Transverse colon (tissue), 4 donors: ENCODE measurements at regions not wholly inside any gene's neighbourhood (a gene's known extent, or its start where the extent isn't known, plus 50 kb on each side); places are given as distances from the start of the nearest gene placed in this dataset.

Experiments
- DNase-seq: peaks from one replicate; pipeline ENCODE4 v3.0.0-alpha.2; 2019
- H3K27ac ChIP-seq, 4 donors: fragments of 200-600 bp; sonication (generic); 2 replicates each; pipeline ENCODE4 v1.5.1; 2016 to 2018; ENCODE audit warnings: inconsistent platforms in 4 of 4
- H3K27me3 ChIP-seq: fragments of 200-600 bp; sonication (generic); 2 replicates; pipeline ENCODE4 v1.5.1; 2017; ENCODE audit warnings: inconsistent platforms
- H3K36me3 ChIP-seq, 4 donors: fragments of 200-600 bp; sonication (generic); 2 replicates each; pipeline ENCODE4 v1.5.1; 2017 to 2019; ENCODE audit warnings: inconsistent platforms in 4 of 4
- H3K4me1 ChIP-seq, 4 donors: fragments of 200-600 bp; sonication (generic); 2 replicates each; pipeline ENCODE4 v1.5.1; 2017 to 2020; ENCODE audit warnings: inconsistent platforms in 4 of 4
- H3K4me3 ChIP-seq, 4 donors: fragments of 200-600 bp; sonication (generic); 1 replicate in 1 of 4; 2 replicates in 3 of 4; pipeline versions ENCODE4 v1.5.1 to v1.6.1; 2017 to 2019; ENCODE audit warnings: inconsistent platforms in 4 of 4
- H3K9me3 ChIP-seq, 2 donors: fragments of 200-600 bp; sonication (generic); 2 replicates each; pipeline ENCODE4 v1.5.1; 2017 to 2019; ENCODE audit warnings: inconsistent platforms in 2 of 2
- CTCF ChIP-seq, 5 experiments: fragments of 200-600 bp in 3 of 5; fragments of 450-650 bp in 2 of 5; sonication (generic) in 3 of 5; IDR thresholded peaks; 1 replicate in 2 of 5; 2 replicates in 3 of 5; pipeline ENCODE4 v1.5.1; 2016 to 2017; ENCODE audit warnings: antibody characterized with exemption in 5 of 5, inconsistent platforms in 3 of 5, mild to moderate bottlenecking in 2 of 5, moderate library complexity in 1 of 5
- EP300 ChIP-seq: sonication (generic); formaldehyde crosslinking; IDR thresholded peaks from one replicate; pipeline ENCODE4 v1.6.1; 2017; ENCODE audit warnings: antibody characterized with exemption, low read depth
- POLR2A ChIP-seq: fragments of 450-650 bp; IDR thresholded peaks from one replicate; pipeline ENCODE4 v1.6.1; 2016; ENCODE audit warnings: antibody characterized with exemption, mild to moderate bottlenecking, moderate library complexity
- POLR2AphosphoS5 ChIP-seq, 3 donors: sonication (generic); formaldehyde crosslinking; IDR thresholded peaks; one replicate each; pipeline ENCODE4 v1.6.1; 2016; ENCODE audit warnings: antibody characterized with exemption in 3 of 3
- WGBS, 2 donors: methylation state at CpG; one replicate each; pipeline ENCODE4 v1.1.5; 2018; ENCODE audit warnings: low coverage in 1 of 2; 5-methylcytosine and 5-hydroxymethylcytosine counted together
- in situ Hi-C, 4 donors: fragments of 200-750 bp; cut with MboI; loops; one replicate each; pipeline versions ENCODE4 v1.15.0 to v1.15.1; 2017; ENCODE audit warnings: low sequenced_read_pairs in 3 of 4, low pct_ligation_motif_present in 1 of 4, low pct_unique_long_range_greater_than_20kb in 1 of 4
- intact Hi-C: fragments of 100-400 bp; cut with DNase I; formaldehyde crosslinking; loops from one replicate; pipeline ENCODE4 v1.15.1; 2023; ENCODE audit warnings: low total_unique reads

- H3K4me1 ChIP-seq: no peaks in the 10 kb centered on the region
- in situ Hi-C loops (no loop called here), intact Hi-C loops (no loop called here)
- H3K9me3 ChIP-seq: no peaks in the 10 kb centered on the region
- no peak overlapping the region for H3K27ac ChIP-seq
- no peak for DNase-seq
- H3K4me3 ChIP-seq: no peak overlapping the region
- TF ChIP-seq POLR2A: no peak
- no peaks in the 10 kb centered on the region for H3K27me3 ChIP-seq
- H3K36me3 ChIP-seq: no peaks in the 10 kb centered on the region
- 40 to 53% methylated on average over 1 of the region's 1 CpG for WGBS, 2 donors
Observed at GRCh38 chr6:18763086-18763485, 375.9 kb downstream of the RNF144B start.

- H3K27me3 ChIP-seq: no peaks in the 10 kb centered on the region
- no peak overlapping the region for H3K27ac ChIP-seq
- H3K4me1 ChIP-seq: no peaks in the 10 kb centered on the region
- 60 to 61% methylated on average over 1 of the region's 1 CpG for WGBS, 2 donors
- no peak for DNase-seq
- peaks cover 0 to 6% of the 10 kb centered on the region in 2 donors for H3K9me3 ChIP-seq
- TF ChIP-seq POLR2A (no peak), EP300 (no peak), POLR2AphosphoS5 (IDR thresholded peaks at IDR 0.05) (no peak), CTCF (IDR thresholded peaks at IDR 0.05) (no peak)
- no peaks in the 10 kb centered on the region for H3K36me3 ChIP-seq
- in situ Hi-C loops: no loop called here
- intact Hi-C loops: no loop called here
- no peak overlapping the region for H3K4me3 ChIP-seq
Observed at GRCh38 chr6:18784794-18785193, 397.6 kb downstream of the RNF144B start.

DNA sequence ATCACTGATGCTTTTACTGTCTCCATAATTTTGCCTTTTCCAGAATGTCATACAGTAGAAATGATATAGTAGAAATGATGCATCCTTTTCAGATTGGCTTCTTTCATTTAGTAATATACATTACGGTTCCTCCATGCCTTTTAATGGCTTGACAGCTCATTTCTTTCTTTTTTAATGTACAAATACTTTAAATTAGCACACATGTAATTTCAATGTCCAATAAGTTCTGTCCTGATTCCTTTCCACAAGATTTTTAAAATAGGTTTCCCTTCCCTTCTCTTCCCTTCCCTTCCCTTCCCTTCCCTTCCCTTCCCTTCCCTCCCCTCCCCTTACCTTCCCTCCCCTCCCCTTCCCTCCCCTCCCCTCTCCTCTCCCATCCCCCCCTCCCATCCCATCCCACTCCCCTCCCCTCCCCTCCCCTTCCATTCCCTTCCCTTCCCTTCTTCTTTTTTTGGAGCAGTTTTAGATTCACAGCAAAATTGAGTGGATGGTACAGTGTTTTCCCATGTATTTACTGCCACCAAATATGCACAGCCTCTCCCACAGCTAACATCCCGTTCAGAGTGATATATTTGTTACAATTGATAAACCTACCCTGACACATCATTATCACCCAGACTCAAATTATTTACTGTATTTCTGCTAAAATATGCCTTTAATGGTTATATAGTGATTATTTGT is 398.8 kb downstream of the RNF144B start:
- Histone ChIP-seq H3K4me1 (no peaks in the 10 kb centered on the region), H3K36me3 (no peaks in the 10 kb centered on the region), H3K9me3 (peaks cover 0 to 6% of the 10 kb centered on the region in 2 donors), H3K27me3 (no peaks in the 10 kb centered on the region), H3K4me3 (no peak overlapping the region), H3K27ac (no peak overlapping the region)
- TF ChIP-seq EP300 (no peak), POLR2AphosphoS5 (IDR thresholded peaks at IDR 0.05) (no peak), CTCF (IDR thresholded peaks at IDR 0.05) (no peak), POLR2A (no peak)
- in situ Hi-C loops (no loop called here), intact Hi-C loops (no loop called here)
- WGBS, 2 donors: 48 to 67% methylated on average over 2 of the region's 2 CpGs
- no peak for DNase-seq

GRCh38 chr6:18792866-18793265 is 405.7 kb downstream of the RNF144B start:
- no peak for TF ChIP-seq POLR2AphosphoS5 (IDR thresholded peaks at IDR 0.05)
- no peak for TF ChIP-seq CTCF (IDR thresholded peaks at IDR 0.05)
- no peak for TF ChIP-seq EP300
- no peak for TF ChIP-seq POLR2A
- intact Hi-C loops: no loop called here
- Histone ChIP-seq H3K4me3 (no peak overlapping the region), H3K9me3 (no peaks in the 10 kb centered on the region), H3K4me1 (no peaks in the 10 kb centered on the region), H3K27ac (no peak overlapping the region), H3K36me3 (no peaks in the 10 kb centered on the region), H3K27me3 (no peaks in the 10 kb centered on the region)
- DNase-seq: no peak
- in situ Hi-C loops: no loop called here
- WGBS, 2 donors: 47 to 80% methylated on average over 1 to 3 of the region's 3 CpGs

- intact Hi-C loops: no loop called here
Observed at GRCh38 chr6:18795726-18796125, 408.6 kb downstream of the RNF144B start.

More at GRCh38 chr6:18795726-18796125, 408.6 kb downstream of the RNF144B start:
- in situ Hi-C loops: no loop called here
- Histone ChIP-seq H3K4me1 (no peaks in the 10 kb centered on the region), H3K9me3 (no peaks in the 10 kb centered on the region), H3K4me3 (no peak overlapping the region), H3K27ac (no peak overlapping the region), H3K27me3 (no peaks in the 10 kb centered on the region), H3K36me3 (no peaks in the 10 kb centered on the region)
- 82 to 87% methylated on average over 5 of the region's 5 CpGs for WGBS, 2 donors
- TF ChIP-seq EP300: no peak
- TF ChIP-seq POLR2A: no peak
- no peak for TF ChIP-seq CTCF (IDR thresholded peaks at IDR 0.05)
- TF ChIP-seq POLR2AphosphoS5 (IDR thresholded peaks at IDR 0.05): no peak
- DNase-seq: no peak
